GM12878 (cell line): ENCODE measurements at regions not wholly inside any gene's neighbourhood (a gene's known extent, or its start where the extent isn't known, plus 50 kb on each side); places are given as distances from the start of the nearest gene placed in this dataset.

Source experiments
- ATAC-seq: fragments of 200-7000 bp; cut with Tn5 transposase; 3 replicates; pipeline ENCODE4 v1.9.1; 2020; ENCODE audit warnings: mild to moderate bottlenecking, moderate library complexity
- BruUV-seq: library from RNA; stranded (reverse); fragments of 400-500 nt; replicated peaks from 2 replicates; lab custom pipeline; 2021; lab: Mats Ljungman, UMichigan
- CTCF ChIA-PET: fragments of 300-600 bp; sonication (Branson Sonifier 250); formaldehyde crosslinking; extraction: SDS; loops from one replicate; lab custom pipeline; 2021; ENCODE audit warnings: inconsistent platforms; lab: Yijun Ruan, JAX
- POLR2A ChIA-PET: fragments of 350-600 bp; formaldehyde crosslinking; extraction: SDS; loops from one replicate; lab custom pipeline; 2021; ENCODE audit warnings: inconsistent platforms; lab: Charles Lee
- RAD21 ChIA-PET: fragments of 300-600 bp; sonication (Branson Sonifier 250); formaldehyde crosslinking; loops from one replicate; lab custom pipeline; 2023; ENCODE audit warnings: antibody characterized with exemption; ENCODE audit not compliant: unreplicated experiment; lab: Charles Lee
- SMC1A ChIA-PET: fragments of 300-600 bp; sonication (Branson Sonifier 250); formaldehyde crosslinking; loops from one replicate; lab custom pipeline; 2023; ENCODE audit not compliant: unreplicated experiment, uncharacterized antibody; lab: Charles Lee
- DNase-seq: peaks from one replicate; pipeline ENCODE4 v3.0.0-alpha.2; 2011; ENCODE audit warnings: low read depth, low spot score
- FAIRE-seq: peaks from 3 replicates; lab custom pipeline; 2011; peaks lifted over from hg19 to GRCh38; lab: Jason Lieb, UNC
- H2AFZ ChIP-seq: 2 replicates; pipeline ENCODE4 v1.6.0; 2011; ENCODE audit warnings: low read depth, low read length, control low read depth; ENCODE audit not compliant: control insufficient read depth
- H3K27ac ChIP-seq: 2 replicates; pipeline ENCODE4 v1.5.1; 2011; ENCODE audit warnings: control low read depth; ENCODE audit not compliant: control insufficient read depth, insufficient read depth
- H3K27me3 ChIP-seq, 2 experiments: replicated peaks in 1 of 2; 2 replicates each; pipeline versions ENCODE4 v1.6.0 to v1.6.1; 2011; ENCODE audit warnings: low read length in 1 of 2; ENCODE audit not compliant: control insufficient read depth in 2 of 2, insufficient read depth in 2 of 2
- H3K36me3 ChIP-seq, 2 experiments: 2 replicates each; pipeline ENCODE4 v1.5.1; 2011; ENCODE audit warnings: low read length in 1 of 2; ENCODE audit not compliant: control insufficient read depth in 2 of 2, insufficient read depth in 2 of 2
- H3K4me1 ChIP-seq: 2 replicates; pipeline ENCODE4 v1.6.1; 2011; ENCODE audit warnings: mild to moderate bottlenecking, low read length, moderate library complexity, mixed read lengths; ENCODE audit not compliant: control insufficient read depth, insufficient read depth
- H3K4me2 ChIP-seq: 2 replicates; pipeline ENCODE4 v1.6.0; 2011; ENCODE audit warnings: control low read depth; ENCODE audit not compliant: control insufficient read depth, insufficient read depth
- H3K4me3 ChIP-seq: fragments of 200-600 bp; sonication (generic); 2 replicates; pipeline ENCODE4 v1.5.1; 2016
- H3K79me2 ChIP-seq: 2 replicates; pipeline ENCODE4 v1.6.0; 2011; ENCODE audit warnings: low read length; ENCODE audit not compliant: control insufficient read depth, insufficient read depth
- H3K9ac ChIP-seq: 2 replicates; pipeline ENCODE4 v1.8.0; 2011; ENCODE audit warnings: low read length, control low read depth, mixed read lengths; ENCODE audit not compliant: control insufficient read depth, insufficient read depth
- H3K9me3 ChIP-seq: replicated peaks from 3 replicates; pipeline ENCODE4 v1.5.1; 2011; ENCODE audit warnings: mild to moderate bottlenecking, low read length; ENCODE audit not compliant: control insufficient read depth, insufficient read depth
- H4K20me1 ChIP-seq: 2 replicates; pipeline ENCODE4 v1.6.0; 2011; ENCODE audit not compliant: control insufficient read depth, insufficient read depth
- BCL11A ChIP-seq: IDR thresholded peaks from 2 replicates; pipeline ENCODE4 v1.6.1; 2011; ENCODE audit warnings: low read depth, low read length
- CHD4 ChIP-seq: fragments of 200-600 bp; sonication (generic); IDR thresholded peaks from 2 replicates; pipeline ENCODE4 v1.6.1; 2016; ENCODE audit warnings: mild to moderate bottlenecking
- FOXM1 ChIP-seq: IDR thresholded peaks from 2 replicates; pipeline ENCODE4 v1.6.1; 2012; ENCODE audit warnings: low read depth, mild to moderate bottlenecking, inconsistent platforms, low read length, moderate library complexity
- GATAD2B ChIP-seq: fragments of 450-650 bp; conservative IDR thresholded peaks from 2 replicates; pipeline ENCODE4 v1.6.1; 2017; ENCODE audit warnings: low read depth, mild to moderate bottlenecking, moderate library complexity
- NR2F1 ChIP-seq: fragments of 450-650 bp; conservative IDR thresholded peaks from 2 replicates; pipeline ENCODE4 v1.6.1; 2017; ENCODE audit warnings: mild to moderate bottlenecking
- POU2F2 ChIP-seq: IDR thresholded peaks from 3 replicates; pipeline ENCODE4 v1.6.1; 2011; ENCODE audit warnings: low read depth, mild to moderate bottlenecking, low read length, borderline replicate concordance
- SIX5 ChIP-seq: IDR thresholded peaks from 2 replicates; pipeline ENCODE4 v1.6.1; 2011; ENCODE audit warnings: mild to moderate bottlenecking, low read depth, low read length, moderate library complexity; ENCODE audit not compliant: severe bottlenecking
- SP1 ChIP-seq: IDR thresholded peaks from one replicate; pipeline ENCODE4 v1.6.1; 2011; ENCODE audit warnings: low read depth, low read length
- STAT1 ChIP-seq: fragments of 450-650 bp; conservative IDR thresholded peaks from 2 replicates; pipeline ENCODE4 v1.6.1; 2014; ENCODE audit warnings: antibody characterized with exemption, mild to moderate bottlenecking
- SUZ12 ChIP-seq: fragments of 200-600 bp; sonication (generic); IDR thresholded peaks from one replicate; pipeline ENCODE4 v1.6.1; 2018; ENCODE audit warnings: antibody characterized with exemption, mild to moderate bottlenecking; ENCODE audit not compliant: unreplicated experiment
- WGBS: methylation state at CpG from one replicate; pipeline ENCODE4 v1.1.6; 2016; ENCODE audit warnings: low lambda C conversion rate; ENCODE audit not compliant: insufficient replicate concordance, insufficient coverage; ENCODE audit errors: missing lambda C conversion rate; 5-methylcytosine and 5-hydroxymethylcytosine counted together
- in situ Hi-C: fragments of 300-500 bp; cut with MboI; formaldehyde crosslinking; loops from 9 replicates; pipeline ENCODE4 v1.14.3; 2018; ENCODE audit warnings: mixed read lengths
- intact Hi-C: fragments of 100-400 bp; cut with micrococcal nuclease; formaldehyde crosslinking; loops from one replicate; pipeline ENCODE4 v1.14.2; 2022; ENCODE audit not compliant: unreplicated experiment
- TF ChIP-seq, protein P1 (sequence below): IDR thresholded peaks from 2 replicates; pipeline ENCODE4 v1.6.1; 2012; ENCODE audit warnings: mild to moderate bottlenecking, low read depth, low read length
- TF ChIP-seq, protein P2 (sequence below): fragments of 450-650 bp; IDR thresholded peaks from 2 replicates; pipeline ENCODE4 v1.6.1; 2016; ENCODE audit warnings: mild to moderate bottlenecking
- TF ChIP-seq, protein P3 (sequence below): fragments of 450-650 bp; IDR thresholded peaks from 2 replicates; pipeline ENCODE4 v1.6.1; 2018; ENCODE audit warnings: mild to moderate bottlenecking, low read depth, moderate library complexity; ENCODE audit not compliant: partially characterized antibody

DNA sequence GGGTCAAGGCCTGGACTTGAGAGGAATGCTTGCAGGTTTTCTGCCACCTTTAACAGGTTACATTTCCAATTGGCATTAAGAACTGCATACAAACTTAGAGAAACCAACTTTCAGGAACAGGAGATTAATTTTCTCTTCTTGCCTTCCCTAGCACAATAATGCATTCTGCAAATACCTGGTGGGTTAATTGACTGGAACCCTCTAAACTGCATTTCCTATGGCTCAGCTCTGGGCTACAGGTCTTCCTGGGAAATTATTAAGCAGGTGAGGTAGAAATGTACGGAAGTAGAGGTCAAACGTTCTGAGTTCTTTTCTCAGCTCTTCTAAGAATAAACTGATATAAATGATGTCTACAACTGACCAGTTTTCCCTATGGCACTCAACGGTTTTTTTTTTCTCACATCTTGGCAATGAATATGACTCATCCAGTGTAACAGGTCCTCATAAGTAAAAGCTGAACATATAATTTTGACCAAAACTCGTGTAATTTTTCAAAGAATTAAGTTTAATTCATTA is 144.9 kb upstream of the PELI2 start (continued):
- TF ChIP-seq, protein P1, sequence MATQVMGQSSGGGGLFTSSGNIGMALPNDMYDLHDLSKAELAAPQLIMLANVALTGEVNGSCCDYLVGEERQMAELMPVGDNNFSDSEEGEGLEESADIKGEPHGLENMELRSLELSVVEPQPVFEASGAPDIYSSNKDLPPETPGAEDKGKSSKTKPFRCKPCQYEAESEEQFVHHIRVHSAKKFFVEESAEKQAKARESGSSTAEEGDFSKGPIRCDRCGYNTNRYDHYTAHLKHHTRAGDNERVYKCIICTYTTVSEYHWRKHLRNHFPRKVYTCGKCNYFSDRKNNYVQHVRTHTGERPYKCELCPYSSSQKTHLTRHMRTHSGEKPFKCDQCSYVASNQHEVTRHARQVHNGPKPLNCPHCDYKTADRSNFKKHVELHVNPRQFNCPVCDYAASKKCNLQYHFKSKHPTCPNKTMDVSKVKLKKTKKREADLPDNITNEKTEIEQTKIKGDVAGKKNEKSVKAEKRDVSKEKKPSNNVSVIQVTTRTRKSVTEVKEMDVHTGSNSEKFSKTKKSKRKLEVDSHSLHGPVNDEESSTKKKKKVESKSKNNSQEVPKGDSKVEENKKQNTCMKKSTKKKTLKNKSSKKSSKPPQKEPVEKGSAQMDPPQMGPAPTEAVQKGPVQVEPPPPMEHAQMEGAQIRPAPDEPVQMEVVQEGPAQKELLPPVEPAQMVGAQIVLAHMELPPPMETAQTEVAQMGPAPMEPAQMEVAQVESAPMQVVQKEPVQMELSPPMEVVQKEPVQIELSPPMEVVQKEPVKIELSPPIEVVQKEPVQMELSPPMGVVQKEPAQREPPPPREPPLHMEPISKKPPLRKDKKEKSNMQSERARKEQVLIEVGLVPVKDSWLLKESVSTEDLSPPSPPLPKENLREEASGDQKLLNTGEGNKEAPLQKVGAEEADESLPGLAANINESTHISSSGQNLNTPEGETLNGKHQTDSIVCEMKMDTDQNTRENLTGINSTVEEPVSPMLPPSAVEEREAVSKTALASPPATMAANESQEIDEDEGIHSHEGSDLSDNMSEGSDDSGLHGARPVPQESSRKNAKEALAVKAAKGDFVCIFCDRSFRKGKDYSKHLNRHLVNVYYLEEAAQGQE, result no peak
- TF ChIP-seq BCL11A, result no peak
- TF ChIP-seq, all 136 proteins: peak for 0

DNA sequence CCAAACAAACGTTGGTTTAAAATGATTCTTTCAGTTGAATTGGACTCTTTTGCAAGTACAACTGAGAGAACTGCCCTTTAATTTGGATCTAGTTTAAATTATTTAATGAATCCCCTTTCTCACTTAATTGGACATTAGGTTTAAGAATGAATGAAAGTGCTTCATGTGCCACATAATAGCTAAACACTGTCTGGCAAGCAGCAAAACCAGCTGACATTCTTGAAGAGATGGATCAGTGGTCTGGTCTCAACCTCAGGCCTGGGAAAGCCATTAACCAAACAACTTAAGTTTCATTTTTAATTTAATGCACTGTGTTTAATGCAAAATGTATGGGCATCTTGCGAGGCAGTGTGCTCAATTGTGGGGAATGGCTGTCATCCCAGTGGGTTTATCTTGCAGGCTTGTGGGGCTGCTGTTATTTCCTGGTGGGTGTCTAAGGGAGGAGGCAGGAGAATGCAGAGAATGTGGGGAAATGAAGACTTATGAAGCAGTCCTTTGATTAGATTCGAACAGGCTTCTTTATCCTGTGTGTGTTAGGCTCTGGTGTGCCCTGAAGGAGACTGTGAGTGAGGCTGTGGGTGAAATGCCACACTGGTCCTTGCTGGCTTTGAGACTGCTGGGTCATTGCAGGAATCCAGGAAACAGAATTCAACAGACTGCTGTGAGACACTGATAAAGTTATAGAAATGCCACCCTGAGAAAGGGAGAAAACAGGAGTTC is 144.1 kb upstream of the PELI2 start:
- POLR2A ChIA-PET, result no interaction called here

More for the DNA sequence above, 144.1 kb upstream of the PELI2 start:
- intact Hi-C loops (no loop called here), in situ Hi-C loops (no loop called here)
- RAD21 ChIA-PET, result no interaction called here
- Histone ChIP-seq H3K27me3 (no peaks in the 10 kb centered on the region), H3K9ac (no peak overlapping the region), H3K27ac (no peak overlapping the region), H3K4me2 (no peak overlapping the region), H4K20me1 (no peaks in the 10 kb centered on the region), H3K4me3 (no peak overlapping the region), H2AFZ (no peak overlapping the region), H3K36me3 (no peaks in the 10 kb centered on the region), H3K9me3 (no peaks in the 10 kb centered on the region), H3K4me1 (no peaks in the 10 kb centered on the region), H3K79me2 (no peaks in the 10 kb centered on the region)
- no peak for FAIRE-seq
- CTCF ChIA-PET, result no interaction called here
- no peak for TF ChIP-seq SP1
- TF ChIP-seq, protein P2, sequence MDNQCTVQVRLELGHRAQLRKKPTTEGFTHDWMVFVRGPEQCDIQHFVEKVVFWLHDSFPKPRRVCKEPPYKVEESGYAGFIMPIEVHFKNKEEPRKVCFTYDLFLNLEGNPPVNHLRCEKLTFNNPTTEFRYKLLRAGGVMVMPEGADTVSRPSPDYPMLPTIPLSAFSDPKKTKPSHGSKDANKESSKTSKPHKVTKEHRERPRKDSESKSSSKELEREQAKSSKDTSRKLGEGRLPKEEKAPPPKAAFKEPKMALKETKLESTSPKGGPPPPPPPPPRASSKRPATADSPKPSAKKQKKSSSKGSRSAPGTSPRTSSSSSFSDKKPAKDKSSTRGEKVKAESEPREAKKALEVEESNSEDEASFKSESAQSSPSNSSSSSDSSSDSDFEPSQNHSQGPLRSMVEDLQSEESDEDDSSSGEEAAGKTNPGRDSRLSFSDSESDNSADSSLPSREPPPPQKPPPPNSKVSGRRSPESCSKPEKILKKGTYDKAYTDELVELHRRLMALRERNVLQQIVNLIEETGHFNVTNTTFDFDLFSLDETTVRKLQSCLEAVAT, result no peak
- TF ChIP-seq SIX5, result no peak
- no peak for TF ChIP-seq CHD4
- TF ChIP-seq SUZ12, result no peak
- TF ChIP-seq, protein P3, sequence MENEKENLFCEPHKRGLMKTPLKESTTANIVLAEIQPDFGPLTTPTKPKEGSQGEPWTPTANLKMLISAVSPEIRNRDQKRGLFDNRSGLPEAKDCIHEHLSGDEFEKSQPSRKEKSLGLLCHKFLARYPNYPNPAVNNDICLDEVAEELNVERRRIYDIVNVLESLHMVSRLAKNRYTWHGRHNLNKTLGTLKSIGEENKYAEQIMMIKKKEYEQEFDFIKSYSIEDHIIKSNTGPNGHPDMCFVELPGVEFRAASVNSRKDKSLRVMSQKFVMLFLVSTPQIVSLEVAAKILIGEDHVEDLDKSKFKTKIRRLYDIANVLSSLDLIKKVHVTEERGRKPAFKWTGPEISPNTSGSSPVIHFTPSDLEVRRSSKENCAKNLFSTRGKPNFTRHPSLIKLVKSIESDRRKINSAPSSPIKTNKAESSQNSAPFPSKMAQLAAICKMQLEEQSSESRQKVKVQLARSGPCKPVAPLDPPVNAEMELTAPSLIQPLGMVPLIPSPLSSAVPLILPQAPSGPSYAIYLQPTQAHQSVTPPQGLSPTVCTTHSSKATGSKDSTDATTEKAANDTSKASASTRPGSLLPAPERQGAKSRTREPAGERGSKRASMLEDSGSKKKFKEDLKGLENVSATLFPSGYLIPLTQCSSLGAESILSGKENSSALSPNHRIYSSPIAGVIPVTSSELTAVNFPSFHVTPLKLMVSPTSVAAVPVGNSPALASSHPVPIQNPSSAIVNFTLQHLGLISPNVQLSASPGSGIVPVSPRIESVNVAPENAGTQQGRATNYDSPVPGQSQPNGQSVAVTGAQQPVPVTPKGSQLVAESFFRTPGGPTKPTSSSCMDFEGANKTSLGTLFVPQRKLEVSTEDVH, result no peak
- TF ChIP-seq NR2F1, result no peak
- TF ChIP-seq STAT1, result no peak
- no peak for TF ChIP-seq GATAD2B
- TF ChIP-seq FOXM1, result no peak
- no peak for TF ChIP-seq POU2F2
- no peak for ATAC-seq
- no TSS peak for BruUV-seq
- WGBS, result 10% methylated on average over 3 of the region's 3 CpGs
- DNase-seq, result no peak
- SMC1A ChIA-PET, result no interaction called here
